Immature natural killer cell (primary cell): ENCODE measurements at regions not wholly inside any gene's neighbourhood (a gene's known extent, or its start where the extent isn't known, plus 50 kb on each side); places are given as distances from the start of the nearest gene placed in this dataset.

Source experiments
- DNase-seq, 3 donors: peaks; one replicate each; pipeline ENCODE4 v3.0.0; 2022; ENCODE audit warnings: mixed read lengths in 1 of 3
- H3K27ac Mint-ChIP-seq, 6 donors: one replicate each; pipeline ENCODE4 v1.8.0; 2020; ENCODE audit warnings: mixed read lengths in 6 of 6, mild to moderate bottlenecking in 5 of 6, inconsistent platforms in 4 of 6, moderate library complexity in 3 of 6
- H3K27me3 Mint-ChIP-seq, 3 donors: one replicate each; pipeline ENCODE4 v1.8.0; 2020 to 2021; ENCODE audit warnings: low read depth in 3 of 3, mild to moderate bottlenecking in 3 of 3, mixed read lengths in 3 of 3, moderate library complexity in 3 of 3, inconsistent platforms in 1 of 3
- H3K36me3 Mint-ChIP-seq, 3 donors: one replicate each; pipeline ENCODE4 v1.8.0; 2020; ENCODE audit warnings: mixed read lengths in 3 of 3, inconsistent platforms in 2 of 3, mild to moderate bottlenecking in 2 of 3
- H3K4me1 Mint-ChIP-seq, 2 donors: one replicate each; pipeline ENCODE4 v1.8.0; 2020; ENCODE audit warnings: inconsistent platforms in 2 of 2, mild to moderate bottlenecking in 2 of 2, mixed read lengths in 2 of 2, moderate library complexity in 1 of 2
- H3K4me3 Mint-ChIP-seq, 5 donors: one replicate each; pipeline ENCODE4 v1.8.0; 2020; ENCODE audit warnings: mild to moderate bottlenecking in 5 of 5, mixed read lengths in 5 of 5, inconsistent platforms in 3 of 5, moderate library complexity in 3 of 5
- H3K9me3 Mint-ChIP-seq, 6 donors: one replicate each; pipeline ENCODE4 v1.8.0; 2020; ENCODE audit warnings: mild to moderate bottlenecking in 6 of 6, mixed read lengths in 6 of 6, inconsistent platforms in 4 of 6, moderate library complexity in 3 of 6

GRCh38 chr3:94179059-94179458 lies 116.2 kb downstream of the NSUN3 start:
- no peak for DNase-seq
- Mint-ChIP-seq H3K9me3 (peaks cover 0 to 3% (median 0%) of the 10 kb centered on the region in 6 donors), H3K4me1 (no peaks in the 10 kb centered on the region), H3K27ac (no peak overlapping the region), H3K36me3 (no peaks in the 10 kb centered on the region), H3K27me3 (peaks cover 0 to 3% (median 0%) of the 10 kb centered on the region in 3 donors), H3K4me3 (no peak overlapping the region)

GRCh38 chr3:94183551-94183950 lies 120.7 kb downstream of the NSUN3 start:
- Mint-ChIP-seq H3K27me3 (peaks cover 1 to 3% (median 2%) of the 10 kb centered on the region in 3 donors), H3K36me3 (no peaks in the 10 kb centered on the region), H3K4me3 (no peak overlapping the region), H3K27ac (no peak overlapping the region), H3K4me1 (no peaks in the 10 kb centered on the region), H3K9me3 (peaks cover 0 to 3% (median 0%) of the 10 kb centered on the region in 6 donors)
- DNase-seq, result no peak

DNA sequence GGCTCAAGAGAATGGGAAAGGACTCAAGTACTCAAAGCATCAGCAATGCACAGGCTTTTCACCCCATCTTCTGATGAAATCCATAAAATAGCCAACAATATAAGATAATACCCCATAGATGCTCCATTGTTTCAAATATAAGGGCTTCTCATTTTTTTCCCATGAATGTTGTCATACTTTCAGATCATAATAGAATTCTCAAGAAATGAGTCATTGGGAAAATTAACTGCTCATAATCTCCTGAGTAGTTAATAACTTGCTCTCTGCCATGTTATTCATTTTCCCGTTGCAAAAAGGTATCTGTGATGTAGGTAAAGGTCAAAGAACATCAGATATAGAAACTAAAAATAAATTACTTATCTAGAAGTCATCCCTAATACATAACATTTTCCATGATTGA lies 121.9 kb downstream of the NSUN3 start:
- Mint-ChIP-seq H3K36me3 (no peaks in the 10 kb centered on the region), H3K27ac (no peak overlapping the region), H3K27me3 (peaks cover 1 to 3% (median 2%) of the 10 kb centered on the region in 3 donors), H3K9me3 (peaks cover 0 to 3% (median 0%) of the 10 kb centered on the region in 6 donors), H3K4me3 (no peak overlapping the region), H3K4me1 (no peaks in the 10 kb centered on the region)
- no peak for DNase-seq

DNA sequence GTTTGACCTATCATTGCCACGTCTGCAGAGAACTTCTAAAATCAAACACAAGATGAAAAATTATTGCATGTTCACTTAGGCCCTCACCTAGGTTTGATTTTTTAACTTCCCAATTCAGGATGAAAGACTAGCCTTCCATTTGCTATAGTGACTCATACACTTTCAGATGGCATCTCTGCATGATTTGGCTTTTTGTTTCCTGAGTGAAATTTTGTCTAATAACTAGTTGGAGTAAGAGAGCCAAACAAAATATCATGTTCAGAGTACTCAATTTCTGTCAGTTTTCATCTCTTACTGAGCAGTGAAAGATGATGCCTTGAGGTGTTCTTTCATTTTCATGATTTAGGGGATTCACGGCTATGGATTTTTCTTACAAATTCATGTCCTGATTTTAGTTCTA lies 122.9 kb downstream of the NSUN3 start:
- Mint-ChIP-seq H3K4me3 (no peak overlapping the region), H3K27ac (no peak overlapping the region), H3K27me3 (peaks cover 1 to 3% (median 2%) of the 10 kb centered on the region in 3 donors), H3K9me3 (peaks cover 0 to 3% (median 0%) of the 10 kb centered on the region in 6 donors), H3K4me1 (no peaks in the 10 kb centered on the region), H3K36me3 (no peaks in the 10 kb centered on the region)
- no peak for DNase-seq

- H3K4me1 Mint-ChIP-seq, result no peaks in the 10 kb centered on the region
- H3K36me3 Mint-ChIP-seq, result no peaks in the 10 kb centered on the region
- no peak overlapping the region for H3K27ac Mint-ChIP-seq
- H3K4me3 Mint-ChIP-seq, result no peak overlapping the region
- no peak for DNase-seq
- H3K9me3 Mint-ChIP-seq, result peaks cover 0 to 2% (median 0%) of the 10 kb centered on the region in 6 donors
- peaks cover 0 to 2% (median 1%) of the 10 kb centered on the region in 3 donors for H3K27me3 Mint-ChIP-seq
Observed at GRCh38 chr3:94187697-94188096, 124.8 kb downstream of the NSUN3 start.

DNA sequence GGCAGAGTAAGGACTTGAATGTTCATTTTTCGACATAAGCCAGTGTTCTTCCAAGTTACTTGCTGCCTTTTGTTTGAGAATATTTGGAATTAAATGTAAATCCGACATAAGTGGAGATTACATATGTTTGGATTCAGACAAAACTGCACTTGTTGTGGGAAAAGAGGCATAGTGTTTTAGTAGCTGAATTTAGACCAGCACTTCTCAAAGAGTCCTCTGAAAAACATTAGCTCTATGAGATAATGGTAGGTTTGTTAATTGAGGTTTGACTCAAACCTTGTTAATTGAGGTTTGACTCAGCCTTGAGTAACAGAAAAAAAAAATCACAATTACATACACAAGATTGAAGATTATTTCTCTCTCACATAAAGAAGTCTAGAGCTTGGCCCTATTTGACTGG lies 132.5 kb downstream of the NSUN3 start:
- Mint-ChIP-seq H3K27me3 (peaks cover 0 to 2% (median 0%) of the 10 kb centered on the region in 3 donors), H3K4me3 (no peak overlapping the region), H3K36me3 (no peaks in the 10 kb centered on the region), H3K4me1 (no peaks in the 10 kb centered on the region), H3K9me3 (peaks cover 0 to 21% (median 2%) of the 10 kb centered on the region in 6 donors), H3K27ac (no peak overlapping the region)
- no peak for DNase-seq

GRCh38 chr3:94206291-94206690 lies 143.4 kb downstream of the NSUN3 start:
- Mint-ChIP-seq H3K27me3 (no peaks in the 10 kb centered on the region), H3K4me3 (no peak overlapping the region), H3K4me1 (no peaks in the 10 kb centered on the region), H3K36me3 (no peaks in the 10 kb centered on the region), H3K9me3 (peaks cover 0 to 20% (median 5%) of the 10 kb centered on the region in 6 donors), H3K27ac (no peak overlapping the region)
- DNase-seq, result no peak

GRCh38 chr3:94210256-94210655 lies 147.4 kb downstream of the NSUN3 start:
- Mint-ChIP-seq H3K27ac (no peak overlapping the region), H3K9me3 (peaks cover 0 to 14% (median 3%) of the 10 kb centered on the region in 6 donors), H3K4me1 (no peaks in the 10 kb centered on the region), H3K4me3 (no peak overlapping the region), H3K27me3 (no peaks in the 10 kb centered on the region), H3K36me3 (no peaks in the 10 kb centered on the region)
- no peak for DNase-seq

DNA sequence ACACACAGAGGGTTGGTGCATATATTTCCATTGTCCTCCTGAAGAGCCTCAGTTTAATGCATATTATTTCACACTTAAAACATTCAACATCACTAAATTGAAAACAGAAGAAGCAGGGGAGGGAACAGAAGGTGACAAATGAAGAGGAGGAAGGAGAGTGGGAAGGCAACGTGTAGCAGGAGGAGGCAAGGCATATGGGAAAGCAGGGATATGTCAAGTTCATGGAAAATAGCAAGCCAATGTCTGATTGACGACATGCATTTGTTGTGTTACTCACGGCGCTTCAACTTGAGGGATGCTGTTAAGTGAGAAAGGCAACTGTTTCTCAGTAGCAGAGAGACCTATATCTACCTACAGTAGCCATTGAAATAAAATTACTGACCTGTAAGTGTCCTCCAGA lies 154.5 kb downstream of the NSUN3 start:
- Mint-ChIP-seq H3K27me3 (no peaks in the 10 kb centered on the region), H3K27ac (no peak overlapping the region), H3K9me3 (peaks cover 0 to 21% (median 2%) of the 10 kb centered on the region in 6 donors), H3K4me1 (no peaks in the 10 kb centered on the region), H3K36me3 (no peaks in the 10 kb centered on the region), H3K4me3 (no peak overlapping the region)
- DNase-seq, result no peak

GRCh38 chr3:94220426-94220825 lies 157.6 kb downstream of the NSUN3 start:
- H3K27ac Mint-ChIP-seq, result no peak overlapping the region
- H3K9me3 Mint-ChIP-seq, result peaks cover 0 to 21% (median 1%) of the 10 kb centered on the region in 6 donors
- H3K4me3 Mint-ChIP-seq, result no peak overlapping the region
- H3K36me3 Mint-ChIP-seq, result no peaks in the 10 kb centered on the region
- no peaks in the 10 kb centered on the region for H3K27me3 Mint-ChIP-seq
- H3K4me1 Mint-ChIP-seq, result no peaks in the 10 kb centered on the region
- DNase-seq, result no peak

- H3K9me3 Mint-ChIP-seq, result peaks cover 0 to 15% (median 1%) of the 10 kb centered on the region in 6 donors
- H3K27ac Mint-ChIP-seq, result no peak overlapping the region
- H3K36me3 Mint-ChIP-seq, result no peaks in the 10 kb centered on the region
- no peaks in the 10 kb centered on the region for H3K4me1 Mint-ChIP-seq
- H3K27me3 Mint-ChIP-seq, result no peaks in the 10 kb centered on the region
- no peak overlapping the region for H3K4me3 Mint-ChIP-seq
- no peak for DNase-seq
Observed at GRCh38 chr3:94221829-94222228, 159.0 kb downstream of the NSUN3 start.

DNA sequence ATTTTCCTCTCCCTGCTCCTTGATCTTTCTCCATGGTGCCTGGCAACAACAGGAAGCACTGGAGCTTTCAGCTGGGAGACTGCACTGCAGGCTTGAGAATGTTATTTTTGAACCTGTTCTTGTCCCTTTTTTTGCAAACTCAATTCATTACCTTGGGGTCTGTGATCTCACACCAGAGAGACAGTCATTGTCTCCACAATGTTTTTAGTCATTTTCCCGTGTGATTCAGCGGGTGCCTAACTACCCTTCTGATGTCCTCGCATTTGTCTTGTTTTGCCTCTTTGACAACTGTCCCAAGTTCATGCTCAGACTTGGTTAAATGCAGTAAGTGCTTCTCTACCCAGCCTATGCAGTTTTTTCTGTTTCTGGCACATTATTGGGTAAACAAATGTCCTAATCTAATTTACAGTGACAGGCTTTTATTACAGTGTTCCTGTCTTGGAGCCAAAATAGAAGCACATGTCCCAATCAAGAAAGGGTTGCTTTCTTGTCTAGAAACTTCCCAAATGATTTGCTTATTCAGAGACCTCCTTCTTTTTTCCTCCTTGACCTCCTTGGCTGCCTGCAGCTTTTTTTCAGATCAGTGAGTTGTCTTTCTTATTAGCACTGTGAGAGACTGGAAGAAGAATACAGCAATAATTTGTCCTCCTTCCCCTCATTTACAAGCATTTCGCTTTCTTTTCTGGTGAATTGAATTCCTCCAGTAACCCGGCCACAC lies 162.4 kb downstream of the NSUN3 start:
- DNase-seq, result no peak
- H3K9me3 Mint-ChIP-seq, result peaks cover 0 to 14% (median 0%) of the 10 kb centered on the region in 6 donors
- no peak overlapping the region for H3K27ac Mint-ChIP-seq
- no peaks in the 10 kb centered on the region for H3K36me3 Mint-ChIP-seq
- no peak overlapping the region for H3K4me3 Mint-ChIP-seq
- no peaks in the 10 kb centered on the region for H3K4me1 Mint-ChIP-seq
- H3K27me3 Mint-ChIP-seq, result no peaks in the 10 kb centered on the region

DNA sequence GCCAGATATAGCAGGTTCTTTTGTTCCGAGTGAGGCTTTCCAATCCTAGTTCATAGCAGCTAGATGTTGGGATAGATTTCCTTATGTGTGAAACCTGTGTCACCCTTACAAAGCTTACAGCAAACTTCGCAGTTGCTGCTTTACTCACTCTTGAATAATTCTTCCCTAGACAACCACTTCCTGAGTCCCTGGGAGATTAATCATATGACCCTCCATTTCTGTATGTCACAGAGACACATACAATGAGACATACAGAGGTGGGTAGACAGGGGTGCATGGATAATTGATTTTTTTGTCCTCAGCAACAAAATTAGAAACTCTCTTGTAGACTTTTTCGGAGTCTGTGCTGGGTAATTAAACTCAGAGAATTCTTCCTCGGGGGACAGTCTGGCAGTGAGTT lies 163.2 kb downstream of the NSUN3 start:
- H3K4me1 Mint-ChIP-seq, result no peaks in the 10 kb centered on the region

DNA sequence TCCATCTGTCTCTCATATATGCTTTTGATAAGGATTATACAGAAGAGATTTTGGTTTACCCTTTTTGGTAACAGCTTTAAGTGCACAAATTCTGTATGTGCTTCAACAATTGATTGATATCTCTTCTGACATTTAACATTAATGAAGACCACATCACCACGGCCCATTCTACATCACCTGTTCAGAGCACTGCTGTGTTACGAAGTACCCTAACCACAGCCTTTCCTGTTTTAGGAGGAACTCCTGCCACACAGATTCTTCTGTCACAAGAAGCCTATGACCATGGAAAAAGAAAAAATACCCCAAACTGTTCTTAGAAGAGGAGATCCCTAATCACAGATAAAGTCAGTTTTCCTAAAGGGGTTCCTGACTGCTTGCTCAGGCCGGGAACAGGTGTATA lies 170.1 kb downstream of the NSUN3 start:
- Mint-ChIP-seq H3K9me3 (peaks cover 0 to 5% (median 3%) of the 10 kb centered on the region in 6 donors), H3K27me3 (no peaks in the 10 kb centered on the region), H3K4me3 (no peak overlapping the region), H3K4me1 (no peaks in the 10 kb centered on the region), H3K36me3 (no peaks in the 10 kb centered on the region), H3K27ac (no peak overlapping the region)
- DNase-seq, result no peak

More for the DNA sequence above, 163.2 kb downstream of the NSUN3 start:
- Mint-ChIP-seq H3K4me3 (no peak overlapping the region), H3K36me3 (no peaks in the 10 kb centered on the region), H3K9me3 (peaks cover 0 to 14% (median 0%) of the 10 kb centered on the region in 6 donors), H3K27me3 (no peaks in the 10 kb centered on the region), H3K27ac (no peak overlapping the region)
- no peak for DNase-seq
